Parathyroid adenoma (tissue), 2 donors: ENCODE measurements at regions not wholly inside any gene's neighbourhood (a gene's known extent, or its start where the extent isn't known, plus 50 kb on each side); places are given as distances from the start of the nearest gene placed in this dataset.

Source experiments
- H2AFZ ChIP-seq: fragments of 300-600 bp; sonication (generic); one replicate; pipeline ENCODE4 v1.7.0; 2017; ENCODE audit warnings: antibody characterized with exemption, mild to moderate bottlenecking
- H3K27ac ChIP-seq: fragments of 300-600 bp; sonication (generic); one replicate; pipeline ENCODE4 v1.7.0; 2017
- H3K27me3 ChIP-seq: fragments of 300-600 bp; sonication (generic); one replicate; pipeline ENCODE4 v1.7.0; 2017; ENCODE audit warnings: low read length; ENCODE audit not compliant: control insufficient read depth, insufficient read depth
- H3K36me3 ChIP-seq: fragments of 300-600 bp; sonication (generic); one replicate; pipeline ENCODE4 v1.7.0; 2017; ENCODE audit warnings: low read length; ENCODE audit not compliant: control insufficient read depth, insufficient read depth
- H3K4me1 ChIP-seq: fragments of 300-600 bp; sonication (generic); one replicate; pipeline ENCODE4 v1.7.0; 2017; ENCODE audit warnings: control low read depth
- H3K4me2 ChIP-seq: fragments of 300-600 bp; sonication (generic); one replicate; pipeline ENCODE4 v1.7.0; 2017; ENCODE audit warnings: low read length
- H3K4me3 ChIP-seq: fragments of 300-600 bp; sonication (generic); one replicate; pipeline ENCODE4 v1.7.0; 2017; ENCODE audit warnings: low read depth, low read length
- H3K79me2 ChIP-seq: fragments of 300-600 bp; sonication (generic); one replicate; pipeline ENCODE4 v1.7.0; 2017; ENCODE audit warnings: control low read depth
- H3K9ac ChIP-seq: fragments of 300-600 bp; sonication (generic); one replicate; pipeline ENCODE4 v1.7.0; 2017; ENCODE audit warnings: mild to moderate bottlenecking
- H3K9me3 ChIP-seq: fragments of 300-600 bp; sonication (generic); one replicate; pipeline ENCODE4 v1.7.0; 2017; ENCODE audit warnings: low read length; ENCODE audit not compliant: control insufficient read depth
- TF ChIP-seq, protein P1 (sequence below): fragments of 300-600 bp; sonication (generic); IDR thresholded peaks from one replicate; pipeline ENCODE4 v1.7.0; 2017; ENCODE audit warnings: antibody characterized with exemption, mild to moderate bottlenecking
- donor health status: primary hyperparathyroidism.

DNA sequence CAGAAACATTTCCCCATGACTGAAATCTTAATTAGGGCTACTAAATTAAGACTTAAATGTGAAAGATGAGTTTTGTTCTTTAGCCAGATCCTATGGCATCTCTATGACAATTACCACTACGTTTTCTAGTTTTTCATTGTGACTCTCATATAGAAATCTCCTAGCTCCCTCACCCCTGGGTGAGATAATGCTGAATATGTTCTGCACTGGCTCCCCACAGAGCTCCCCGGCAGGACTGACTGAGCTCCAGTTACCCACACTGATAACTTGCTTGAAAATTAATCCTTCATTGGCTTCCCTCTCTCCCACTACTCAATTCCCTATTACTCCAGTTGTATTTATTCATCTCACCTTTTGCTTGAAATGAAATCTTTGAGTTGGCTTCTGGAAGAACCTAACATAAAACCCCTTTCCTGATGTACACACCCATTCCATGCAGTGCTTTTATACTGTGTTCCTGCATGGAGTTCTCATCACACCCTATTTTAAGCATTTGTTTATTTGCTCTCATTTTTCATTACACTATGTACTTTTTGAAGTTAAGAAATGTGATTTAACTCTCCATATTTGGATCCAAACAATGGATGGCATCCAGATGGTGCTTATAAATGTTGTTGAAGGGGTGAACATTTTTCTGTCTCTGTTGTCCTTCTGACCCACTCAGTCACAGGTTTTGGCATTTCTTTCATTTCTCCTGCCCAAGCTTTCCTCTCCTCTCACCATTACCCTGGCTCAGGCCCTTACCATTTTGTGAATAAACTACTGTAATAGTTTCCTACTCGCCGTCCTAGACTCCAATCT, 623.4 kb downstream of the SPRY1 start:
- Histone ChIP-seq H3K4me3 (no peak overlapping the region), H3K9ac (no peak overlapping the region), H3K4me2 (no peak overlapping the region), H3K79me2 (no peaks in the 10 kb centered on the region), H3K27ac (peak overlapping the region; percentile 22), H2AFZ (no peak overlapping the region), H3K27me3 (no peaks in the 10 kb centered on the region), H3K4me1 (peaks cover 2% of the 10 kb centered on the region), H3K9me3 (peaks cover 4% of the 10 kb centered on the region), H3K36me3 (no peaks in the 10 kb centered on the region)
- TF ChIP-seq, protein P1, sequence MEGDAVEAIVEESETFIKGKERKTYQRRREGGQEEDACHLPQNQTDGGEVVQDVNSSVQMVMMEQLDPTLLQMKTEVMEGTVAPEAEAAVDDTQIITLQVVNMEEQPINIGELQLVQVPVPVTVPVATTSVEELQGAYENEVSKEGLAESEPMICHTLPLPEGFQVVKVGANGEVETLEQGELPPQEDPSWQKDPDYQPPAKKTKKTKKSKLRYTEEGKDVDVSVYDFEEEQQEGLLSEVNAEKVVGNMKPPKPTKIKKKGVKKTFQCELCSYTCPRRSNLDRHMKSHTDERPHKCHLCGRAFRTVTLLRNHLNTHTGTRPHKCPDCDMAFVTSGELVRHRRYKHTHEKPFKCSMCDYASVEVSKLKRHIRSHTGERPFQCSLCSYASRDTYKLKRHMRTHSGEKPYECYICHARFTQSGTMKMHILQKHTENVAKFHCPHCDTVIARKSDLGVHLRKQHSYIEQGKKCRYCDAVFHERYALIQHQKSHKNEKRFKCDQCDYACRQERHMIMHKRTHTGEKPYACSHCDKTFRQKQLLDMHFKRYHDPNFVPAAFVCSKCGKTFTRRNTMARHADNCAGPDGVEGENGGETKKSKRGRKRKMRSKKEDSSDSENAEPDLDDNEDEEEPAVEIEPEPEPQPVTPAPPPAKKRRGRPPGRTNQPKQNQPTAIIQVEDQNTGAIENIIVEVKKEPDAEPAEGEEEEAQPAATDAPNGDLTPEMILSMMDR, result no peak

GRCh38 chr4:124025000-124025399, 628.4 kb downstream of the SPRY1 start:
- H3K9me3 ChIP-seq, result no peaks in the 10 kb centered on the region
- no peaks in the 10 kb centered on the region for H3K79me2 ChIP-seq
- no peak overlapping the region for H3K9ac ChIP-seq
- no peaks in the 10 kb centered on the region for H3K36me3 ChIP-seq
- no peak overlapping the region for H3K4me3 ChIP-seq
- TF ChIP-seq, protein P1, result no peak
- no peak overlapping the region for H2AFZ ChIP-seq
- H3K27ac ChIP-seq, result no peak overlapping the region
- no peaks in the 10 kb centered on the region for H3K27me3 ChIP-seq
- no peak overlapping the region for H3K4me2 ChIP-seq
- H3K4me1 ChIP-seq, result no peaks in the 10 kb centered on the region

GRCh38 chr4:124025428-124025827, 628.8 kb downstream of the SPRY1 start:
- Histone ChIP-seq H3K27ac (no peak overlapping the region), H3K4me3 (no peak overlapping the region), H3K4me1 (no peaks in the 10 kb centered on the region), H3K36me3 (no peaks in the 10 kb centered on the region), H3K9me3 (no peaks in the 10 kb centered on the region), H2AFZ (no peak overlapping the region), H3K79me2 (no peaks in the 10 kb centered on the region), H3K27me3 (no peaks in the 10 kb centered on the region), H3K9ac (no peak overlapping the region), H3K4me2 (no peak overlapping the region)
- TF ChIP-seq, protein P1, result no peak

DNA sequence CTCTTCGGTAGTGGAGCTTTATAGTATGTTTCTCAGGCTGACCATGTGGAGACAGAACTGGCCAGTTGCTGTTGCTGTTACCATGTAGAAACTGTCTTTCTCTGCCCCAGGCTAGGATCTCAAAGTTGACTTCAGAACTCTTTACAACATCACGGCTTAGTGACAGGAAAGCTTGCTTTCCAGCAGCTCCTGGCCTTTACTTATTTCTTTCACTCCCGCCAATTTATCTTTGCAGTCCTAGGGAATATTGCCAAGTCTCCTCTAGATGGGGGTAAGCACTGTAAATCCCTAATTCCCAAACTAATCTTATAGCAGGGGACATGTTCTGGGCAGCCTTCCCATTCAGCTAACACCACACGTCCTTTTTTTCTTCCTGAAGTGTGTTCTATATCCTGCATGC, 631.6 kb downstream of the SPRY1 start:
- Histone ChIP-seq H3K4me3 (no peak overlapping the region), H3K27ac (no peak overlapping the region), H3K27me3 (no peaks in the 10 kb centered on the region), H3K9me3 (no peaks in the 10 kb centered on the region), H2AFZ (no peak overlapping the region), H3K9ac (no peak overlapping the region), H3K79me2 (no peaks in the 10 kb centered on the region), H3K36me3 (no peaks in the 10 kb centered on the region), H3K4me1 (no peaks in the 10 kb centered on the region), H3K4me2 (no peak overlapping the region)
- TF ChIP-seq, protein P1, result no peak

DNA sequence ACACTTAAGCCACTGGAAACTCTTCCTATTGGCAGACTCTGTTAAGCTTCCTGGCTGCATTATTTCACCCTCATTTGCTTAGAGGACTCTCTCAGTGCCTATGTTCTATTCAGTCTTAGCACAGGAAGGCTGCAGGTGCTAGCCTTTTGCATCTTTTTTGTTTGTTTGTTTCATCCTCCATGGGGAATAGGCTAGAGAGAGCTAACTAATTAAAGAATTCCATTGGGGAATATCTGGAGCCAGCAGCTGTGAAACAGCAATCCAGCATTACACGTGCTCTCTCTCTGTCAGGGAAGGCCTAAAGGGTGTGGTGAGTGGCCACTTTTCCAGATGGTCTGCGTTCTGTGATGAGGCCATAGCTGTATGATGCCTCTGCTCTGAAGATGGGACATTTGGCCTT, 633.6 kb downstream of the SPRY1 start:
- TF ChIP-seq, protein P1, result no peak
- Histone ChIP-seq H3K79me2 (no peaks in the 10 kb centered on the region), H3K9me3 (no peaks in the 10 kb centered on the region)

More for the DNA sequence above, 633.6 kb downstream of the SPRY1 start:
- Histone ChIP-seq H3K9ac (no peak overlapping the region), H3K4me2 (no peak overlapping the region), H3K36me3 (no peaks in the 10 kb centered on the region), H3K4me1 (no peaks in the 10 kb centered on the region), H3K27ac (peak overlapping the region; percentile 9), H3K27me3 (no peaks in the 10 kb centered on the region), H3K4me3 (no peak overlapping the region), H2AFZ (no peak overlapping the region)
